ENCODE measurements at regions not wholly inside any gene's neighbourhood (a gene's known extent, or its start where the extent isn't known, plus 50 kb on each side); places are given as distances from the start of the nearest gene placed in this dataset.

- TF ChIP-seq HNRNPL (IDR thresholded peaks at IDR 0.05; ENCODE audit: low read depth, low read length) (no peak), RAD21 (CRISPR knock-in tag; conservative IDR thresholded peaks at IDR 0.05 in 1 of 2, IDR thresholded peaks at IDR 0.05 in 1 of 2) (no peak), CTCF (IDR thresholded peaks at IDR 0.05 in 2 of 3, conservative IDR thresholded peaks at IDR 0.05 in 1 of 3; ENCODE audit: insufficient read depth in 2 of 3, low read depth in 1 of 3, low read length in 3 of 3) (no peak), FIP1L1 (IDR thresholded peaks at IDR 0.05; ENCODE audit: low read depth, low read length, poor library complexity, severe bottlenecking) (no peak), ELF1 (tag; IDR thresholded peaks at IDR 0.05) (no peak), UBTF (IDR thresholded peaks at IDR 0.05; ENCODE audit: borderline replicate concordance in 1 of 2, low read depth in 2 of 2, low read length in 2 of 2) (no peak), ARID1B (IDR thresholded peaks at IDR 0.05) (no peak), CREB5 (CRISPR knock-in tag; IDR thresholded peaks at IDR 0.05) (no peak)
These were observed 195.9 kb upstream of the HS6ST1 start for GRCh38 chr2:128514555-128514955.
